Fibroblast of lung (primary cell): ENCODE measurements at regions not wholly inside any gene's neighbourhood (a gene's known extent, or its start where the extent isn't known, plus 50 kb on each side); places are given as distances from the start of the nearest gene placed in this dataset.

Source experiments
- DNase-seq, 2 donors: peaks; one replicate each; pipeline versions ENCODE4 v3.0.0 to v3.0.0-alpha.2; 2010; ENCODE audit warnings: low read depth in 2 of 2
- H2AFZ ChIP-seq: 2 replicates; pipeline ENCODE4 v1.5.1; 2012; ENCODE audit warnings: low read length, control low read depth, inconsistent platforms
- H3K27ac ChIP-seq: 2 replicates; pipeline ENCODE4 v1.5.1; 2011; ENCODE audit warnings: low read length, control low read depth; ENCODE audit not compliant: insufficient read depth
- H3K27me3 ChIP-seq: 2 replicates; pipeline ENCODE4 v1.5.1; 2011; ENCODE audit warnings: mild to moderate bottlenecking, low read length; ENCODE audit not compliant: control insufficient read depth, insufficient read depth
- H3K36me3 ChIP-seq: 2 replicates; pipeline ENCODE4 v1.5.1; 2011; ENCODE audit warnings: low read length; ENCODE audit not compliant: control insufficient read depth, insufficient read depth
- H3K4me1 ChIP-seq: 2 replicates; pipeline ENCODE4 v1.5.1; 2011; ENCODE audit warnings: low read length; ENCODE audit not compliant: control insufficient read depth, insufficient read depth; ENCODE audit errors: extremely low read depth
- H3K4me2 ChIP-seq: 2 replicates; pipeline ENCODE4 v1.5.1; 2011; ENCODE audit warnings: low read length, control low read depth; ENCODE audit not compliant: insufficient read depth; ENCODE audit errors: extremely low read depth
- H3K4me3 ChIP-seq, 4 experiments: fragments of 200-600 bp in 1 of 4; sonication (generic) in 1 of 4; replicated peaks in 1 of 4; 2 replicates each; pipeline ENCODE4 v1.5.1; 2011 to 2016; ENCODE audit warnings: low read length in 4 of 4, low read depth in 3 of 4, mild to moderate bottlenecking in 3 of 4, control low read depth in 2 of 4, inconsistent platforms in 1 of 4, mixed read lengths in 1 of 4; ENCODE audit not compliant: insufficient read depth in 1 of 4; ENCODE audit errors: control extremely low read depth in 1 of 4
- H3K79me2 ChIP-seq: 2 replicates; pipeline ENCODE4 v1.5.1; 2012; ENCODE audit warnings: mild to moderate bottlenecking, low read length, inconsistent platforms; ENCODE audit not compliant: control insufficient read depth, insufficient read depth
- H3K9ac ChIP-seq: 2 replicates; pipeline ENCODE4 v1.5.1; 2011; ENCODE audit warnings: mild to moderate bottlenecking, low read length, control low read depth; ENCODE audit not compliant: insufficient read depth
- H3K9me3 ChIP-seq: 2 replicates; pipeline ENCODE4 v1.5.1; 2012; ENCODE audit warnings: low read depth, low read length; ENCODE audit not compliant: control insufficient read depth, insufficient read depth
- H4K20me1 ChIP-seq: 2 replicates; pipeline ENCODE4 v1.5.1; 2011; ENCODE audit warnings: low read length; ENCODE audit not compliant: control insufficient read depth, insufficient read depth; ENCODE audit errors: extremely low read depth
- EZH2 ChIP-seq: IDR thresholded peaks from 2 replicates; pipeline ENCODE4 v1.5.1; 2012; ENCODE audit warnings: low read length, control low read depth, mild to moderate bottlenecking; ENCODE audit errors: missing control alignments
- TF ChIP-seq, protein P1 (sequence below), 2 donors: IDR thresholded peaks in 1 of 2; conservative IDR thresholded peaks in 1 of 2; 1 replicate in 1 of 2; 2 replicates in 1 of 2; pipeline ENCODE4 v1.5.1; 2011 to 2012; ENCODE audit warnings: low read length in 2 of 2, control low read depth in 1 of 2, inconsistent platforms in 1 of 2, low read depth in 1 of 2, mild to moderate bottlenecking in 1 of 2

DNA sequence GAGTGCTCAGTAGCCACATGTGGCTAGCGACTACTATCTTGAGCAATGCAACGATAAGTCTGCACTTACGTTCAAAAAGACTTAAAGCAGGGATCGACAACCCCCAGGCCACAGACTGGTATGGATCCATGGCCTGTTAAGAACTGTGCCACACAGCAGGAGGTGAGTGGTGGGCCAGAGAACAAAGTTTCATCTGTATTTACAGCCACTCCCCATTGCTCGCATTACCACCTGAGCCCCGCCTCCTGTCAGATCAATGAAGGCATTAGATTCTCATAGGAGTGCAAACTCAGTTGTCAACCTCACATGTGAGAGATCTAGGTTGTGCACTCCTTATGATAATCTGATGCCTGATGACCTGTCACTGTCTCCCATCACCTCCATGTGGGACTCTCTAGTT lies 103.6 kb upstream of the ZRANB2 start:
- H3K4me3 ChIP-seq = no peak overlapping the region
- no peak overlapping the region for H2AFZ ChIP-seq
- DNase-seq = no peak
- no peaks in the 10 kb centered on the region for H3K36me3 ChIP-seq
- H3K27ac ChIP-seq = no peak overlapping the region
- no peaks in the 10 kb centered on the region for H3K4me1 ChIP-seq
- H3K27me3 ChIP-seq = no peaks in the 10 kb centered on the region
- TF ChIP-seq EZH2 = no peak
- TF ChIP-seq, protein P1, sequence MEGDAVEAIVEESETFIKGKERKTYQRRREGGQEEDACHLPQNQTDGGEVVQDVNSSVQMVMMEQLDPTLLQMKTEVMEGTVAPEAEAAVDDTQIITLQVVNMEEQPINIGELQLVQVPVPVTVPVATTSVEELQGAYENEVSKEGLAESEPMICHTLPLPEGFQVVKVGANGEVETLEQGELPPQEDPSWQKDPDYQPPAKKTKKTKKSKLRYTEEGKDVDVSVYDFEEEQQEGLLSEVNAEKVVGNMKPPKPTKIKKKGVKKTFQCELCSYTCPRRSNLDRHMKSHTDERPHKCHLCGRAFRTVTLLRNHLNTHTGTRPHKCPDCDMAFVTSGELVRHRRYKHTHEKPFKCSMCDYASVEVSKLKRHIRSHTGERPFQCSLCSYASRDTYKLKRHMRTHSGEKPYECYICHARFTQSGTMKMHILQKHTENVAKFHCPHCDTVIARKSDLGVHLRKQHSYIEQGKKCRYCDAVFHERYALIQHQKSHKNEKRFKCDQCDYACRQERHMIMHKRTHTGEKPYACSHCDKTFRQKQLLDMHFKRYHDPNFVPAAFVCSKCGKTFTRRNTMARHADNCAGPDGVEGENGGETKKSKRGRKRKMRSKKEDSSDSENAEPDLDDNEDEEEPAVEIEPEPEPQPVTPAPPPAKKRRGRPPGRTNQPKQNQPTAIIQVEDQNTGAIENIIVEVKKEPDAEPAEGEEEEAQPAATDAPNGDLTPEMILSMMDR (conservative IDR thresholded peaks at IDR 0.05 in 1 of 2, IDR thresholded peaks at IDR 0.05 in 1 of 2; ENCODE audit: low read depth in 1 of 2, low read length in 2 of 2) = no peak
- no peaks in the 10 kb centered on the region for H3K79me2 ChIP-seq
- no peak overlapping the region for H3K9ac ChIP-seq
- no peak overlapping the region for H3K4me2 ChIP-seq
- no peaks in the 10 kb centered on the region for H4K20me1 ChIP-seq
- no peaks in the 10 kb centered on the region for H3K9me3 ChIP-seq

DNA sequence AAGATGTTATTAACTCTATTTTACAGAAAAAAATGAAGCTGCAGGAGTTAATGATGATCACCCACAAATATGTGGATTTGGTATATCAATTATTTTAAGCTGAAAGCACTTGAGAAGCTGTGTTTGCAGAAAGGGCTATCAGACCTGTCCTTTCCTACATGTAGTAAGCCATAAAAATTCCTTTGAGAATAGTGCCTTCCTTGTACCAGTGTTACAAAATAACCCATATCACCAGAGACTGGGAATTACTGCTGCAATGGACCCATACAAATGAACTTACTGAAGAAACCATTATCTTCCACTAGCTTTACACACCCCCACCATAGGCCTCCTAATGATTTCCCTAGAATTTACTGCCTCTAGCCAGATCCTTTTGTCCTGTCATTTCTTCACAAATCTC lies 99.2 kb upstream of the ZRANB2 start:
- no peaks in the 10 kb centered on the region for H3K79me2 ChIP-seq
- TF ChIP-seq EZH2 = no peak
- TF ChIP-seq, protein P1 (conservative IDR thresholded peaks at IDR 0.05 in 1 of 2, IDR thresholded peaks at IDR 0.05 in 1 of 2; ENCODE audit: low read depth in 1 of 2, low read length in 2 of 2) = no peak
- DNase-seq = no peak

DNA sequence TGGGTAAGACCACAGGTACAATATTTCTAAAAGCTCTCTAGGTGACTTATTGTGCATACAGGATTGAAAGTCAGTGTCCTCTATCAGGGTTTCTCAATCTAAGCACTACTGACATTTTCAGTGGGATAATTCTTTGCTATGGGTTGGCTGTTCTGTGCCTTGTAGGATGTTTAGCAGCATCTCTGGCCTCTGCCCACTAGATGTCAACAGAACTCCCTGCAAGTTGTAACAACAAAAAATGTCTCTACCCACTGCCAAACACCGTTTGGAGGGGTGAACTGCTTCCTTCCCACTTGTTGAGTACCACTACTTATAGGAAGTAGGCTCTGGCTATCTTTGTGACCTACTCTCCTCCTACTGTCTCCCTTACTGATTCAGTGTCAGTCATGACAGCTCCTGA lies 90.1 kb upstream of the ZRANB2 start:
- no peaks in the 10 kb centered on the region for H3K9me3 ChIP-seq
- no peaks in the 10 kb centered on the region for H3K79me2 ChIP-seq
- no peaks in the 10 kb centered on the region for H3K27me3 ChIP-seq
- H3K9ac ChIP-seq = no peak overlapping the region
- no peaks in the 10 kb centered on the region for H4K20me1 ChIP-seq
- TF ChIP-seq EZH2 = no peak
- TF ChIP-seq, protein P1 (conservative IDR thresholded peaks at IDR 0.05 in 1 of 2, IDR thresholded peaks at IDR 0.05 in 1 of 2; ENCODE audit: low read depth in 1 of 2, low read length in 2 of 2) = peak in 1 of 2 donors; percentile 7
- no peak for DNase-seq
- H2AFZ ChIP-seq = no peak overlapping the region
- no peaks in the 10 kb centered on the region for H3K36me3 ChIP-seq
- no peak overlapping the region for H3K4me2 ChIP-seq
- H3K4me3 ChIP-seq = no peak overlapping the region
- H3K27ac ChIP-seq = no peak overlapping the region
- no peaks in the 10 kb centered on the region for H3K4me1 ChIP-seq

More for the DNA sequence above, 99.2 kb upstream of the ZRANB2 start:
- Histone ChIP-seq H3K9ac (no peak overlapping the region), H4K20me1 (no peaks in the 10 kb centered on the region), H2AFZ (no peak overlapping the region), H3K4me3 (no peak overlapping the region), H3K27ac (no peak overlapping the region), H3K4me2 (no peak overlapping the region), H3K27me3 (no peaks in the 10 kb centered on the region), H3K36me3 (no peaks in the 10 kb centered on the region), H3K9me3 (no peaks in the 10 kb centered on the region), H3K4me1 (no peaks in the 10 kb centered on the region)
